Thyroid gland (tissue), 4 donors: ENCODE measurements at regions not wholly inside any gene's neighbourhood (a gene's known extent, or its start where the extent isn't known, plus 50 kb on each side); places are given as distances from the start of the nearest gene placed in this dataset.

ENCODE experiments used
- CTCF ChIP-seq, 6 experiments: fragments of 200-600 bp in 3 of 6; fragments of 450-650 bp in 3 of 6; sonication (generic) in 3 of 6; IDR thresholded peaks; one replicate each; pipeline ENCODE4 v1.5.1; 2016 to 2019; ENCODE audit warnings: antibody characterized with exemption in 6 of 6, mild to moderate bottlenecking in 2 of 6, inconsistent platforms in 1 of 6, moderate library complexity in 1 of 6
- POLR2A ChIP-seq, 2 donors: fragments of 450-650 bp; IDR thresholded peaks; one replicate each; pipeline ENCODE4 v1.6.1; 2017; ENCODE audit warnings: antibody characterized with exemption in 2 of 2, mild to moderate bottlenecking in 2 of 2, moderate library complexity in 1 of 2

- TF ChIP-seq CTCF (IDR thresholded peaks at IDR 0.05) = no peak
- no peak for TF ChIP-seq POLR2A (IDR thresholded peaks at IDR 0.05)
Measured at GRCh38 chr13:73958657-73959397, 175.4 kb downstream of the KLF12 start.
